ENCODE measurements at regions not wholly inside any gene's neighbourhood (a gene's known extent, or its start where the extent isn't known, plus 50 kb on each side); places are given as distances from the start of the nearest gene placed in this dataset.

DNA sequence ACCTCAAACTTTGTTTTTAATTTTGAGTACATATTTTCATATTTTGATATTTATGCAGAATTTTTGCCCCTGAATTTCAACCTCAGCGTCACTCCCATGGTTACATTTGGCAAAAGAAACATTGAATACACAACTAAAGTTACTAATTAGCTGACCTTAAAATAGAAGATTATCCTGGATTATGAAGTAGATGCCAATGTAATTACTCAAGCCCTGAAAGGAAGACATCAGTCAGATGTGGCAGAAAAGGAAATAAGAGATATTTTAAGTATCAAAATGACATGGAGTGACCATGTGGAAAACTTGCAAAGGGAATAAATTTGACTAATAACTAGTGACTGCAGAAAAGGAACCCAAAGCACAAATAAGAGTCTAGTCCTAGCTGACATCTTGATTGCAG, 701.3 kb upstream of the KCND2 start:
- H3K27me3 ChIP-seq (ENCODE audit: insufficient read depth in 3 of 3, low read length in 2 of 3) = no peaks in the 10 kb centered on the region
- no peaks in the 10 kb centered on the region for H3K36me3 ChIP-seq (ENCODE audit: insufficient read depth in 1 of 2, low read depth in 1 of 2)
- 81 to 82% (median 82%) methylated on average over 1 of the region's 1 CpG for WGBS, 3 donors
- TF ChIP-seq, protein P1, sequence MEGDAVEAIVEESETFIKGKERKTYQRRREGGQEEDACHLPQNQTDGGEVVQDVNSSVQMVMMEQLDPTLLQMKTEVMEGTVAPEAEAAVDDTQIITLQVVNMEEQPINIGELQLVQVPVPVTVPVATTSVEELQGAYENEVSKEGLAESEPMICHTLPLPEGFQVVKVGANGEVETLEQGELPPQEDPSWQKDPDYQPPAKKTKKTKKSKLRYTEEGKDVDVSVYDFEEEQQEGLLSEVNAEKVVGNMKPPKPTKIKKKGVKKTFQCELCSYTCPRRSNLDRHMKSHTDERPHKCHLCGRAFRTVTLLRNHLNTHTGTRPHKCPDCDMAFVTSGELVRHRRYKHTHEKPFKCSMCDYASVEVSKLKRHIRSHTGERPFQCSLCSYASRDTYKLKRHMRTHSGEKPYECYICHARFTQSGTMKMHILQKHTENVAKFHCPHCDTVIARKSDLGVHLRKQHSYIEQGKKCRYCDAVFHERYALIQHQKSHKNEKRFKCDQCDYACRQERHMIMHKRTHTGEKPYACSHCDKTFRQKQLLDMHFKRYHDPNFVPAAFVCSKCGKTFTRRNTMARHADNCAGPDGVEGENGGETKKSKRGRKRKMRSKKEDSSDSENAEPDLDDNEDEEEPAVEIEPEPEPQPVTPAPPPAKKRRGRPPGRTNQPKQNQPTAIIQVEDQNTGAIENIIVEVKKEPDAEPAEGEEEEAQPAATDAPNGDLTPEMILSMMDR (IDR thresholded peaks at IDR 0.05) = no peak
- no peak for DNase-seq
- no peak for ATAC-seq
- no peak overlapping the region for H3K4me3 ChIP-seq
- H3K4me1 ChIP-seq = no peaks in the 10 kb centered on the region
- H3K9me3 ChIP-seq = no peaks in the 10 kb centered on the region
- intact Hi-C loops (cut with DNase I) = no loop called here
- H3K27ac ChIP-seq = no peak overlapping the region

DNA sequence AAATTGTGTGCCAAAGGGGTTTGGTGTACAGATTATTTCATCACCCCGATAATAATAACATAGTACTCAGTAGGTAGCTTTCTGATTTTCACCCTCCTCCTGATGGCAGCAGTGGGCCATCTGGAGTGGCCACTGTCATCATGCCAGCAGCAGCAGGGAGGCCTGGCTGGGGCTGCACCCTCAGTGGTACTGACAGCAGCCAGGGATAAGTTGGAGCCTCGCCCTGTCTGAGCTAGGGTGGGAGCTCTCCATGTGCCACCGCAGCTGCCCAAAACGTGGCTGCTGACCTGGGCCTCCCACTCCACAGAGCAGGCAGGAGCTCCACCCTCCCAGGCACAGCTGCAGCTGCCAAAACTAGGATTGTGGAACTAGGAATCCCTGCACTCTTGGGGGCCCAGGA, 700.8 kb upstream of the KCND2 start:
- intact Hi-C loops (cut with DNase I) = no loop called here

DNA sequence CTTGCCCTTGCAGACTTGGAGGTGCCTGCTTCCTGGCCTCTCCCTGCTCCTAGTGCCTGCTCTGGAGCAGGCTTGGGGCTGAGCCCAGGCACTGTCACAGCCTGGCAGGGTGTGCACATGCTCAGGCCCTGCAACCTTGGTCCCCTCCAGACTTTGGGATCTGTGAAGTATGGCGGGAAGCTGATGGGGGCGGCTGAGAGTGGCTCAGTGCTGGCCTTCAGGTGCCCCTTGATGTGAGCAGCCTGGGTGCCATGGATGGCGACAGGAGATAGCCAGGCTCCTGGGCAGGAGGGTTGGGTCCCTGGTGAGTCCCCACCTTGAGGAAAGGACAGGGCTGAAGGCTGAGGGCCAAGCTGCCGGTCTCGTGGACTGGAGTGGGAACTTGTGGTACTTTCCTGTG, 700.4 kb upstream of the KCND2 start:
- peak in 1 of 2 donors; percentile 42 for DNase-seq
- intact Hi-C loops (cut with DNase I) = no loop called here
- H3K36me3 ChIP-seq (ENCODE audit: insufficient read depth in 1 of 2, low read depth in 1 of 2) = no peaks in the 10 kb centered on the region
- ATAC-seq = no peak
- no peak overlapping the region for H3K27ac ChIP-seq
- H3K4me1 ChIP-seq = no peaks in the 10 kb centered on the region
- H3K4me3 ChIP-seq = no peak overlapping the region
- no peaks in the 10 kb centered on the region for H3K9me3 ChIP-seq
- TF ChIP-seq, protein P1 (IDR thresholded peaks at IDR 0.05) = no peak
- 88 to 91% (median 91%) methylated on average over 5 of the region's 5 CpGs for WGBS, 3 donors
- no peaks in the 10 kb centered on the region for H3K27me3 ChIP-seq (ENCODE audit: insufficient read depth in 3 of 3, low read length in 2 of 3)

More for the DNA sequence above, 700.8 kb upstream of the KCND2 start:
- Histone ChIP-seq H3K36me3 (ENCODE audit: insufficient read depth in 1 of 2, low read depth in 1 of 2) (no peaks in the 10 kb centered on the region), H3K9me3 (no peaks in the 10 kb centered on the region), H3K4me1 (no peaks in the 10 kb centered on the region), H3K27ac (no peak overlapping the region), H3K27me3 (ENCODE audit: insufficient read depth in 3 of 3, low read length in 2 of 3) (no peaks in the 10 kb centered on the region), H3K4me3 (no peak overlapping the region)
- TF ChIP-seq, protein P1 (IDR thresholded peaks at IDR 0.05) = no peak
- no peak for DNase-seq
- ATAC-seq = no peak
- WGBS, 3 donors = 59 to 69% (median 64%) methylated on average over 4 of the region's 4 CpGs

DNA sequence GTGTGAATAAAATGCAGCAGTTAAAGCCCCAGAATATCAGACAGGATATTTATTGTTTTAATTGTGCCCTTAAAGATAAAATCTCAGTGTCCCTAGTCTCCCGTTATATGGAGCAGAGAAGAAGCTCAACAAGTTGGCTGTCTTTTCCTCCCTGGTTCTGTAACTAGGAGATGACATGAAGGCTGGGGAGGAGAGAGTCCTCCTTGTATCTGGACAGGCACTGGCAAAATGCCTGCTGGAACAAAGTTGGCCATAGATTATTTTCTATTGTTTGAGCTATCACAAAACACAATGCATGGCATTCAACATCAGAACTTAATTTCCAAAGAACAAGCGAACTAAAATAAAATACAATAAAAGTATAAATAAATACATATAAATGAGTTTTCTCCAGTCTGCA, 694.9 kb upstream of the KCND2 start:
- ATAC-seq (no peak), DNase-seq (no peak)
- H3K4me3 ChIP-seq = no peak overlapping the region
- intact Hi-C loops (cut with DNase I) = no loop called here
- H3K27me3 ChIP-seq (ENCODE audit: insufficient read depth in 3 of 3, low read length in 2 of 3) = no peaks in the 10 kb centered on the region
- no peaks in the 10 kb centered on the region for H3K4me1 ChIP-seq
- 80 to 86% (median 85%) methylated on average over 2 of the region's 2 CpGs for WGBS, 3 donors
- H3K9me3 ChIP-seq = no peaks in the 10 kb centered on the region
- TF ChIP-seq, protein P1 (IDR thresholded peaks at IDR 0.05) = no peak
- H3K27ac ChIP-seq = no peak overlapping the region
- H3K36me3 ChIP-seq (ENCODE audit: insufficient read depth in 1 of 2, low read depth in 1 of 2) = no peaks in the 10 kb centered on the region

DNA sequence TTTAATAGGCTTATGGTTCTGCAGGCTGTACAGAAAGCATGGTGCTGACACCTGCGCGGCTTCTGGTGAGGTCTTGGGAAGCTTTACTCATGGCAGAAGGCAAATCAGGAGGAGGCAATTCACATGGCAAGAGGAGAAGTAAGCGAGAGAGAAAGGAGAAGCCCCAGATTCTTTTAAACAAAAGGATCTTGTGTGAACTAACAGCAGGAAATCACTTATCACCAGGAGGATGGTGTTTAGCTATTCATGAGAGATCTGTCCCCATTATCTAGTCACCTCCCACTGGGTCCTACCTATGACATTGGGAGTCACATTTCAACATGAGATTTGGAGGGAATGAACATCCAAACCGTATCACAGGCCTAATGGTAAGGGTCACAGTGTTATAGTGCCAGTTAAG, 678.0 kb upstream of the KCND2 start:
- no peaks in the 10 kb centered on the region for H3K9me3 ChIP-seq
- no peaks in the 10 kb centered on the region for H3K36me3 ChIP-seq (ENCODE audit: insufficient read depth in 1 of 2, low read depth in 1 of 2)
- intact Hi-C loops (cut with DNase I) = no loop called here
- DNase-seq (no peak), ATAC-seq (no peak)
- WGBS, 3 donors = 33 to 49% (median 47%) methylated on average over 4 of the region's 4 CpGs
- no peaks in the 10 kb centered on the region for H3K27me3 ChIP-seq (ENCODE audit: insufficient read depth in 3 of 3, low read length in 2 of 3)
- H3K4me3 ChIP-seq = no peak overlapping the region
- TF ChIP-seq, protein P1 (IDR thresholded peaks at IDR 0.05) = no peak
- H3K27ac ChIP-seq = no peak overlapping the region
- H3K4me1 ChIP-seq = no peaks in the 10 kb centered on the region
